GDM1 (cell line): ENCODE measurements at regions not wholly inside any gene's neighbourhood (a gene's known extent, or its start where the extent isn't known, plus 50 kb on each side); places are given as distances from the start of the nearest gene placed in this dataset.
"Not testable (repeated sequence)": the region's sequence is repeated elsewhere in the genome, so short reads cannot be mapped to it uniquely, and the experiment has no call there.

Experiments
- DNase-seq: peaks from one replicate; lab custom pipeline; 2025; lab: John Stamatoyannopoulos, UW

- no peak for DNase-seq
Measured at GRCh38 chr10:85012305-85012704, 683.9 kb downstream of the CCSER2 start.

GRCh38 chr10:85026878-85027467 lies 698.6 kb downstream of the CCSER2 start:
- DNase-seq, result no peak

- no peak for DNase-seq
Measured at GRCh38 chr10:85032981-85033380, 704.6 kb downstream of the CCSER2 start.

GRCh38 chr10:85036661-85037060 lies 708.3 kb downstream of the CCSER2 start:
- no peak for DNase-seq

- DNase-seq, result no peak
Measured at GRCh38 chr10:85039311-85039710, 710.9 kb downstream of the CCSER2 start.

- DNase-seq, result no peak
Measured at GRCh38 chr10:85043207-85043606, 714.8 kb downstream of the CCSER2 start.

- DNase-seq, result no peak
Measured at GRCh38 chr10:85045046-85045445, 716.7 kb downstream of the CCSER2 start.

- DNase-seq, result no peak
Measured at GRCh38 chr10:85047170-85047834, 718.9 kb downstream of the CCSER2 start.

GRCh38 chr10:85047979-85048378 lies 719.6 kb downstream of the CCSER2 start:
- no peak for DNase-seq

GRCh38 chr10:85048644-85049043 lies 720.3 kb downstream of the CCSER2 start:
- DNase-seq, result no peak

- DNase-seq, result no peak
Measured at GRCh38 chr10:85060944-85061343, 732.6 kb downstream of the CCSER2 start.

- DNase-seq, result no peak
Measured at GRCh38 chr10:85061401-85061800, 733.0 kb downstream of the CCSER2 start.

- no peak for DNase-seq
Measured at GRCh38 chr10:85067955-85068354, 739.6 kb downstream of the CCSER2 start.

- no peak for DNase-seq
Measured at GRCh38 chr10:85080934-85081333, 752.5 kb downstream of the CCSER2 start.

- DNase-seq, result no peak
Measured at GRCh38 chr10:85098835-85099521, 770.6 kb downstream of the CCSER2 start.

GRCh38 chr10:85100495-85100894 lies 772.1 kb downstream of the CCSER2 start:
- DNase-seq, result no peak

- DNase-seq, result no peak
Measured at GRCh38 chr10:85105614-85106255, 777.3 kb downstream of the CCSER2 start.

GRCh38 chr10:85111271-85111670 lies 782.9 kb downstream of the CCSER2 start:
- no peak for DNase-seq

GRCh38 chr10:85124603-85125051 lies 796.2 kb downstream of the CCSER2 start:
- no peak for DNase-seq

- no peak for DNase-seq
Measured at GRCh38 chr10:85137253-85137652, 808.9 kb downstream of the CCSER2 start.

- no peak for DNase-seq
Measured at GRCh38 chr10:85138046-85138445, 809.7 kb downstream of the CCSER2 start.

- DNase-seq, result no peak
Measured at GRCh38 chr10:85139124-85139523, 810.7 kb downstream of the CCSER2 start.

GRCh38 chr10:85141520-85141919 lies 813.1 kb downstream of the CCSER2 start:
- DNase-seq, result not testable (repeated sequence)
